ENCODE measurements at regions not wholly inside any gene's neighbourhood (a gene's known extent, or its start where the extent isn't known, plus 50 kb on each side); places are given as distances from the start of the nearest gene placed in this dataset.
"Not testable (repeated sequence)": the region's sequence is repeated elsewhere in the genome, so short reads cannot be mapped to it uniquely, and the experiment has no call there.

- Histone ChIP-seq H3K4me1 (ENCODE audit: low read depth) (no peaks in the 10 kb centered on the region), H3K4me3 (no peak overlapping the region), H3K9me3 (ENCODE audit: low read depth) (no peaks in the 10 kb centered on the region), H3K36me3 (no peaks in the 10 kb centered on the region), H3K27ac (no peak overlapping the region), H3K27me3 (no peaks in the 10 kb centered on the region)
- no peak for TF ChIP-seq CTCF (IDR thresholded peaks at IDR 0.05; ENCODE audit: low read depth, low read length)
- DNase-seq (ENCODE audit: low read depth in 1 of 2, low spot score in 1 of 2), result no peak
Measured at GRCh38 chr2:168328421-168328820, 81.0 kb upstream of the STK39 start.

- no peak for TF ChIP-seq CTCF (IDR thresholded peaks at IDR 0.05; ENCODE audit: low read depth, low read length)
- H3K36me3 ChIP-seq, result no peaks in the 10 kb centered on the region
- H3K9me3 ChIP-seq (ENCODE audit: low read depth), result no peaks in the 10 kb centered on the region
- DNase-seq (ENCODE audit: low read depth in 1 of 2, low spot score in 1 of 2), result no peak
- H3K4me1 ChIP-seq (ENCODE audit: low read depth), result no peaks in the 10 kb centered on the region
- no peaks in the 10 kb centered on the region for H3K27me3 ChIP-seq
- H3K4me3 ChIP-seq, result no peak overlapping the region
- H3K27ac ChIP-seq, result no peak overlapping the region
Measured at GRCh38 chr2:168330624-168331423, 83.4 kb upstream of the STK39 start.

- not testable (repeated sequence) for H3K36me3 ChIP-seq; H3K4me1 ChIP-seq (ENCODE audit: low read depth); H3K4me3 ChIP-seq; DNase-seq (ENCODE audit: low read depth in 1 of 2, low spot score in 1 of 2); H3K27me3 ChIP-seq; H3K9me3 ChIP-seq (ENCODE audit: low read depth); H3K27ac ChIP-seq
Measured at GRCh38 chr2:168335254-168335653, 87.9 kb upstream of the STK39 start.

- Histone ChIP-seq H3K4me1 (ENCODE audit: low read depth) (no peaks in the 10 kb centered on the region), H3K4me3 (no peak overlapping the region), H3K27me3 (no peaks in the 10 kb centered on the region), H3K27ac (no peak overlapping the region), H3K36me3 (no peaks in the 10 kb centered on the region), H3K9me3 (ENCODE audit: low read depth) (no peaks in the 10 kb centered on the region)
- DNase-seq (ENCODE audit: low read depth in 1 of 2, low spot score in 1 of 2), result peak in 1 of 2 donors; percentile 57
- TF ChIP-seq CTCF (IDR thresholded peaks at IDR 0.05; ENCODE audit: low read depth, low read length), result peak; percentile 26
Measured at GRCh38 chr2:168336786-168337388, 89.5 kb upstream of the STK39 start.

- DNase-seq (ENCODE audit: low read depth in 1 of 2, low spot score in 1 of 2), result peak in 1 of 2 donors; percentile 12
Measured at GRCh38 chr2:168338292-168338691, 90.9 kb upstream of the STK39 start.

More at GRCh38 chr2:168338292-168338691, 90.9 kb upstream of the STK39 start:
- Histone ChIP-seq H3K27ac (no peak overlapping the region), H3K9me3 (ENCODE audit: low read depth) (no peaks in the 10 kb centered on the region), H3K27me3 (no peaks in the 10 kb centered on the region), H3K4me1 (ENCODE audit: low read depth) (no peaks in the 10 kb centered on the region), H3K36me3 (no peaks in the 10 kb centered on the region), H3K4me3 (no peak overlapping the region)
- no peak for TF ChIP-seq CTCF (IDR thresholded peaks at IDR 0.05; ENCODE audit: low read depth, low read length)
